ENCODE measurements at regions not wholly inside any gene's neighbourhood (a gene's known extent, or its start where the extent isn't known, plus 50 kb on each side); places are given as distances from the start of the nearest gene placed in this dataset.

DNA sequence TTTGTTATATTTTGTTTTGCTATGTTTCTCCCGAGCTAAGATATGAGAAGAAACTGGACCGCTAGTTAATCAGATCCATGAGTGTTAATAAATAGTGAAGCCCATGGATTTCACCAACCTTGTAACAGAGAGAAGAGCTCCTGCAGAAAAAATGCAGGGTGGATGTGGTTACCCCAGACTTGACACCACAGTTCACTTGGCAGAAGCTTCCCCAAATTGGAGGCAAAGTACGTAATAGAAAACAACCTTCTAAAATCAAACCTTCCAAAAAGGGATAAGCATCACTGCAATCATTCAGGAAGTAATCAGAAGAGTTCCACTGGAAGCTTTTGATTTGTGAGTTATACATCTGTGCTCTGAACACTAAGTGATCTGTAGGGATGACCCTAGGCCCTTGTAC lies 267.5 kb downstream of the ACTL7B start:
- no peak for TF ChIP-seq EP300 (IDR thresholded peaks at IDR 0.05)
- TF ChIP-seq, protein P1, sequence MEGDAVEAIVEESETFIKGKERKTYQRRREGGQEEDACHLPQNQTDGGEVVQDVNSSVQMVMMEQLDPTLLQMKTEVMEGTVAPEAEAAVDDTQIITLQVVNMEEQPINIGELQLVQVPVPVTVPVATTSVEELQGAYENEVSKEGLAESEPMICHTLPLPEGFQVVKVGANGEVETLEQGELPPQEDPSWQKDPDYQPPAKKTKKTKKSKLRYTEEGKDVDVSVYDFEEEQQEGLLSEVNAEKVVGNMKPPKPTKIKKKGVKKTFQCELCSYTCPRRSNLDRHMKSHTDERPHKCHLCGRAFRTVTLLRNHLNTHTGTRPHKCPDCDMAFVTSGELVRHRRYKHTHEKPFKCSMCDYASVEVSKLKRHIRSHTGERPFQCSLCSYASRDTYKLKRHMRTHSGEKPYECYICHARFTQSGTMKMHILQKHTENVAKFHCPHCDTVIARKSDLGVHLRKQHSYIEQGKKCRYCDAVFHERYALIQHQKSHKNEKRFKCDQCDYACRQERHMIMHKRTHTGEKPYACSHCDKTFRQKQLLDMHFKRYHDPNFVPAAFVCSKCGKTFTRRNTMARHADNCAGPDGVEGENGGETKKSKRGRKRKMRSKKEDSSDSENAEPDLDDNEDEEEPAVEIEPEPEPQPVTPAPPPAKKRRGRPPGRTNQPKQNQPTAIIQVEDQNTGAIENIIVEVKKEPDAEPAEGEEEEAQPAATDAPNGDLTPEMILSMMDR (IDR thresholded peaks at IDR 0.05), result no peak
